Fibroblast of lung (primary cell): ENCODE measurements at regions not wholly inside any gene's neighbourhood (a gene's known extent, or its start where the extent isn't known, plus 50 kb on each side); places are given as distances from the start of the nearest gene placed in this dataset.

Experiments used
- DNase-seq, 2 donors: peaks; one replicate each; pipeline versions ENCODE4 v3.0.0 to v3.0.0-alpha.2; 2010; ENCODE audit warnings: low read depth in 2 of 2
- H2AFZ ChIP-seq: 2 replicates; pipeline ENCODE4 v1.5.1; 2012; ENCODE audit warnings: low read length, control low read depth, inconsistent platforms
- H3K27ac ChIP-seq: 2 replicates; pipeline ENCODE4 v1.5.1; 2011; ENCODE audit warnings: low read length, control low read depth; ENCODE audit not compliant: insufficient read depth
- H3K27me3 ChIP-seq: 2 replicates; pipeline ENCODE4 v1.5.1; 2011; ENCODE audit warnings: mild to moderate bottlenecking, low read length; ENCODE audit not compliant: control insufficient read depth, insufficient read depth
- H3K36me3 ChIP-seq: 2 replicates; pipeline ENCODE4 v1.5.1; 2011; ENCODE audit warnings: low read length; ENCODE audit not compliant: control insufficient read depth, insufficient read depth
- H3K4me1 ChIP-seq: 2 replicates; pipeline ENCODE4 v1.5.1; 2011; ENCODE audit warnings: low read length; ENCODE audit not compliant: control insufficient read depth, insufficient read depth; ENCODE audit errors: extremely low read depth
- H3K4me2 ChIP-seq: 2 replicates; pipeline ENCODE4 v1.5.1; 2011; ENCODE audit warnings: low read length, control low read depth; ENCODE audit not compliant: insufficient read depth; ENCODE audit errors: extremely low read depth
- H3K4me3 ChIP-seq, 4 experiments: fragments of 200-600 bp in 1 of 4; sonication (generic) in 1 of 4; replicated peaks in 1 of 4; 2 replicates each; pipeline ENCODE4 v1.5.1; 2011 to 2016; ENCODE audit warnings: low read length in 4 of 4, low read depth in 3 of 4, mild to moderate bottlenecking in 3 of 4, control low read depth in 2 of 4, inconsistent platforms in 1 of 4, mixed read lengths in 1 of 4; ENCODE audit not compliant: insufficient read depth in 1 of 4; ENCODE audit errors: control extremely low read depth in 1 of 4
- H3K79me2 ChIP-seq: 2 replicates; pipeline ENCODE4 v1.5.1; 2012; ENCODE audit warnings: mild to moderate bottlenecking, low read length, inconsistent platforms; ENCODE audit not compliant: control insufficient read depth, insufficient read depth
- H3K9ac ChIP-seq: 2 replicates; pipeline ENCODE4 v1.5.1; 2011; ENCODE audit warnings: mild to moderate bottlenecking, low read length, control low read depth; ENCODE audit not compliant: insufficient read depth
- H3K9me3 ChIP-seq: 2 replicates; pipeline ENCODE4 v1.5.1; 2012; ENCODE audit warnings: low read depth, low read length; ENCODE audit not compliant: control insufficient read depth, insufficient read depth
- H4K20me1 ChIP-seq: 2 replicates; pipeline ENCODE4 v1.5.1; 2011; ENCODE audit warnings: low read length; ENCODE audit not compliant: control insufficient read depth, insufficient read depth; ENCODE audit errors: extremely low read depth
- CTCF ChIP-seq, 2 donors: IDR thresholded peaks in 1 of 2; conservative IDR thresholded peaks in 1 of 2; 1 replicate in 1 of 2; 2 replicates in 1 of 2; pipeline ENCODE4 v1.5.1; 2011 to 2012; ENCODE audit warnings: low read length in 2 of 2, control low read depth in 1 of 2, inconsistent platforms in 1 of 2, low read depth in 1 of 2, mild to moderate bottlenecking in 1 of 2
- EZH2 ChIP-seq: IDR thresholded peaks from 2 replicates; pipeline ENCODE4 v1.5.1; 2012; ENCODE audit warnings: low read length, control low read depth, mild to moderate bottlenecking; ENCODE audit errors: missing control alignments

GRCh38 chr20:40956542-40957264 is 71.9 kb upstream of the TOP1 start:
- Histone ChIP-seq H3K27ac (no peak overlapping the region), H3K4me2 (no peak overlapping the region), H3K9ac (no peak overlapping the region), H3K4me3 (no peak overlapping the region), H3K27me3 (no peaks in the 10 kb centered on the region), H4K20me1 (no peaks in the 10 kb centered on the region), H2AFZ (no peak overlapping the region), H3K9me3 (no peaks in the 10 kb centered on the region), H3K79me2 (no peaks in the 10 kb centered on the region), H3K36me3 (no peaks in the 10 kb centered on the region), H3K4me1 (no peaks in the 10 kb centered on the region)
- TF ChIP-seq EZH2, result no peak
- TF ChIP-seq CTCF (conservative IDR thresholded peaks at IDR 0.05 in 1 of 2, IDR thresholded peaks at IDR 0.05 in 1 of 2; ENCODE audit: low read depth in 1 of 2, low read length in 2 of 2), result no peak
- DNase-seq, result no peak

- DNase-seq, result no peak
- Histone ChIP-seq H3K4me3 (no peak overlapping the region), H3K9me3 (no peaks in the 10 kb centered on the region), H2AFZ (no peak overlapping the region), H3K36me3 (no peaks in the 10 kb centered on the region), H4K20me1 (no peaks in the 10 kb centered on the region), H3K27me3 (no peaks in the 10 kb centered on the region), H3K27ac (no peak overlapping the region), H3K4me1 (no peaks in the 10 kb centered on the region), H3K4me2 (no peak overlapping the region), H3K9ac (no peak overlapping the region), H3K79me2 (no peaks in the 10 kb centered on the region)
- TF ChIP-seq EZH2 (no peak), CTCF (conservative IDR thresholded peaks at IDR 0.05 in 1 of 2, IDR thresholded peaks at IDR 0.05 in 1 of 2; ENCODE audit: low read depth in 1 of 2, low read length in 2 of 2) (no peak)
Measured at GRCh38 chr20:40957265-40957760, 71.3 kb upstream of the TOP1 start.

GRCh38 chr20:40958598-40958997 is 70.0 kb upstream of the TOP1 start:
- Histone ChIP-seq H3K4me3 (no peak overlapping the region), H3K27me3 (no peaks in the 10 kb centered on the region), H3K9me3 (no peaks in the 10 kb centered on the region), H3K27ac (no peak overlapping the region), H3K9ac (no peak overlapping the region), H4K20me1 (no peaks in the 10 kb centered on the region), H3K79me2 (no peaks in the 10 kb centered on the region), H2AFZ (no peak overlapping the region), H3K36me3 (no peaks in the 10 kb centered on the region), H3K4me2 (no peak overlapping the region), H3K4me1 (no peaks in the 10 kb centered on the region)
- no peak for DNase-seq
- TF ChIP-seq EZH2 (no peak), CTCF (conservative IDR thresholded peaks at IDR 0.05 in 1 of 2, IDR thresholded peaks at IDR 0.05 in 1 of 2; ENCODE audit: low read depth in 1 of 2, low read length in 2 of 2) (no peak)
